ENCODE measurements at regions not wholly inside any gene's neighbourhood (a gene's known extent, or its start where the extent isn't known, plus 50 kb on each side); places are given as distances from the start of the nearest gene placed in this dataset.

DNA sequence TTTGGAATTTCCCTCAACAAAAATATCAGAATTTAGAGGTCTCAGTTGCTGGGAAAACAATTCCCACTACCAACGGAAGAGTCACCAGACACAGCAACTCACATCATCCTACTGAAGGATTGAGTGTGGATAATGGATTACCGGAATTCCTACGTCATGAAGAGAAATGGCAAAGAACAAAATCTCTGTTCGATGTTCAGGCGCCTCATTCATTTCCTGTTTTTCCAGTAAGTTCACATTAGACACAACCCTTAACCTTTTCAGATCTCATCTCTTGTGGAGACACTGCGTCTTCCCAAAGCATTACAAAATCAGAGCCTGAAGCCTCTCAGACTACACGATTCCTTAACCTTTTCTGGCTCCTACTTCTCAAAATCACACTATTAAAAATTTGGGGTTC, 58.5 kb upstream of the CPEB2 start:
- peaks cover 10% of the 10 kb centered on the region for H3K9me3 Mint-ChIP-seq
- peaks cover 7% of the 10 kb centered on the region for H3K27me3 Mint-ChIP-seq (ENCODE audit: low read depth, poor library complexity)
- H3K4me3 Mint-ChIP-seq = no peak overlapping the region
- no peak overlapping the region for H3K27ac Mint-ChIP-seq
- H3K4me1 Mint-ChIP-seq = no peaks in the 10 kb centered on the region
- no peak for DNase-seq
- H3K36me3 Mint-ChIP-seq (ENCODE audit: low read depth) = no peaks in the 10 kb centered on the region
- TF ChIP-seq, protein P1, sequence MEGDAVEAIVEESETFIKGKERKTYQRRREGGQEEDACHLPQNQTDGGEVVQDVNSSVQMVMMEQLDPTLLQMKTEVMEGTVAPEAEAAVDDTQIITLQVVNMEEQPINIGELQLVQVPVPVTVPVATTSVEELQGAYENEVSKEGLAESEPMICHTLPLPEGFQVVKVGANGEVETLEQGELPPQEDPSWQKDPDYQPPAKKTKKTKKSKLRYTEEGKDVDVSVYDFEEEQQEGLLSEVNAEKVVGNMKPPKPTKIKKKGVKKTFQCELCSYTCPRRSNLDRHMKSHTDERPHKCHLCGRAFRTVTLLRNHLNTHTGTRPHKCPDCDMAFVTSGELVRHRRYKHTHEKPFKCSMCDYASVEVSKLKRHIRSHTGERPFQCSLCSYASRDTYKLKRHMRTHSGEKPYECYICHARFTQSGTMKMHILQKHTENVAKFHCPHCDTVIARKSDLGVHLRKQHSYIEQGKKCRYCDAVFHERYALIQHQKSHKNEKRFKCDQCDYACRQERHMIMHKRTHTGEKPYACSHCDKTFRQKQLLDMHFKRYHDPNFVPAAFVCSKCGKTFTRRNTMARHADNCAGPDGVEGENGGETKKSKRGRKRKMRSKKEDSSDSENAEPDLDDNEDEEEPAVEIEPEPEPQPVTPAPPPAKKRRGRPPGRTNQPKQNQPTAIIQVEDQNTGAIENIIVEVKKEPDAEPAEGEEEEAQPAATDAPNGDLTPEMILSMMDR (IDR thresholded peaks at IDR 0.05) = no peak

DNA sequence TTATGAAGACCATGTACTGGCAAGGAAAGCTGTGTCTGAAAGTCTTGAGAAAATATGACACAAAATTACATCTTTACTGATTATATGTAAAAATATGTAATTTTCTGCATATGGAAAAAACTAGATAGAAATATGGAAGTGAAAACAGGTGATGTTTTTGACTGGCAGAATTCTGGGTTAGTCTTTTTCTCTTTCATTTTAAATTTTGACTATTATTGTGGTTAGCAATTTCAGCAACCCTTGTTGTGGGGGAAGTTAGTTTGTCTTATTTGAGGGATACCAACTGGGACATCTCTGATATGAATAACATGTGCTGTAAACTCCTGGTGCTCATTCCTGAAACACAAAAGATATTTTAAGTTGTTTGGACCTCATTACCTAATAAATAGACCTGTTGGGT, 49.9 kb upstream of the CPEB2 start:
- no peak for DNase-seq
- no peaks in the 10 kb centered on the region for H3K4me1 Mint-ChIP-seq
- H3K36me3 Mint-ChIP-seq (ENCODE audit: low read depth) = no peaks in the 10 kb centered on the region
- no peak overlapping the region for H3K27ac Mint-ChIP-seq
- H3K27me3 Mint-ChIP-seq (ENCODE audit: low read depth, poor library complexity) = peaks cover 10% of the 10 kb centered on the region
- TF ChIP-seq, protein P1 (IDR thresholded peaks at IDR 0.05) = no peak
- H3K4me3 Mint-ChIP-seq = no peak overlapping the region
- H3K9me3 Mint-ChIP-seq = no peaks in the 10 kb centered on the region
